HG03575 (cell line): ENCODE measurements at regions not wholly inside any gene's neighbourhood (a gene's known extent, or its start where the extent isn't known, plus 50 kb on each side); places are given as distances from the start of the nearest gene placed in this dataset.

Experiments
- ATAC-seq: cut with Tn5 transposase; IDR thresholded peaks from one replicate; pipeline ENCODE4 v1.9.1; 2021; ENCODE audit not compliant: unreplicated experiment, insufficient number of reproducible peaks, low FRiP score; ENCODE audit errors: extremely low read depth

DNA sequence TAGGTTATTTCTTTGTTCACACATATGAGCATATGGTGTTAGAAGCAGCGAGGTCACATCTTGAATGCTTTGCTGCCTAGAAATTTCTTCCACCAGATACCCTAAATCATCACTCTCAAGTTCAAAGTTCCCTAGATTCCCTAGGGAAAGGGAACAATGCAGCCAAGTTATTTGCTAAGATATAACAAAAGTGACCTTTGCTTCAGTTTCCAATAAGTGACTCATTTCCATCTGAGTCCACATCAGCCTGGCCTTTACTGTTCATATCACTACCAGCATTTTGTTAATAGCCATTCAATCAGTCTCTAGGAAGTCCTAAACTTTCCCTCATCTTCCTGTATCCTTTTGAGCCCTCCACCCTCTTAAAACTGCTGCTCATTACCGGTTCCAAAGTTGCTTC lies 1502.5 kb downstream of the KCNT2 start:
- no peak for ATAC-seq

GRCh38 chr1:195105281-195105680 lies 1503.0 kb downstream of the KCNT2 start:
- no peak for ATAC-seq

- no peak for ATAC-seq
These were observed 1510.9 kb downstream of the KCNT2 start for GRCh38 chr1:195097316-195097715.

DNA sequence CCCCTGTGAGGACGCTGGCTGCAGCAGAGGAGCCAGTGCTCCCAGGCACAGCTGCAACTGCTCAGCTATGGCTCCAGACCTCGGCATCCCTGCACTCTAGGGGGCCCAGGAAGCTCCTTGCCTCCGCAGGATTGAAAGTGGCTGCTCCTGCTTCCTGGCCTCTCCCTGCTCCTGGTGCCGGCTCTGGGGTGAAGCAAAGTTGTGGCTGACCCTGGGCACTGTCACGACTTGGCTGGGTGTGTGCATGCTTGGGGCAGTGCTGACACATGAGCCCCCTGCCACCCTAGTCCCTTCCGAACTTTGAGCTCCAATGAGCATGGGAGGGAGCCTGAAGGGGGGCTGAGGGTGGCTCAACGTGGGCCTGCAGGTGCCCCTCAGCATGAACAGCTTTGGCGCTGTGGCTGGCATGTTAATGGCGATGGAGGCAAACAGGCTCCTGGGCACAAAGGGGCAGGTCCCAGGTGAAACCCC lies 1512.2 kb downstream of the KCNT2 start:
- ATAC-seq, result no peak

DNA sequence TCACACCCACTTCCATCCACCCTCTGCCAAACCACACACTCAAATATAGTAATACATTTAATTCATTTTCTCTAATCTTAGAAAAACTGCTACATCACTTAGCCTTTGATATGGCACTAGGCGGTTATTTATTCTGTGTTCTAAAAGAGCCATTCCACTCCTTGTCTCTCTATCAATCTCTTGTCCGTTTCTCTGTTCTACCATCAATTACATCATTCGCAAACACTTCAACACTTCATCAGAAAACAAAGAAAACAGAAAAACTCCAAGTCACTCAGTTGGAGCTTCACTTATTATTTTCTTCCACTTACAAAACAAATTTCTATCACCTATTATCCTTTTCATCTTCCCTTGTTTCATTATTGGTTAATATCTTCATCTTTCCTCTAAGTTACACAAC lies 1523.0 kb downstream of the KCNT2 start:
- ATAC-seq, result no peak

DNA sequence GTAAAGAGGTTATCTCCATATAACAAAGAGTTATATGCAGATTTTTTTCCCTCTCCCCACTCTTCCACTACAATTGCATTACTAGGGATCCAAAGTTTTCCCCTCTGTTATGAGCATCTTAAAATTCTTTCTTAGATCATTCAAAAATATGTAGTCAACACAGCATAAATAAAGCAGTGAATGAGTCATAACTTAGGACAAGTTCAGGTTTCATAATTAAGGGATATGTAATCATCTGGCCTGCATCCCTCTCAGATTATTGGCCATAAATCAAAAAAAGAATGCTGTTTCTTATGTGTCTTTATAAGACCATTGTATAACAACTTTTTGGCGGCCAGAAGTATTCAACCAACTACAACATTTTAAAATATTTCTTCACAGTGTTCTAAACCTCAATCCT lies 1526.1 kb downstream of the KCNT2 start:
- no peak for ATAC-seq

DNA sequence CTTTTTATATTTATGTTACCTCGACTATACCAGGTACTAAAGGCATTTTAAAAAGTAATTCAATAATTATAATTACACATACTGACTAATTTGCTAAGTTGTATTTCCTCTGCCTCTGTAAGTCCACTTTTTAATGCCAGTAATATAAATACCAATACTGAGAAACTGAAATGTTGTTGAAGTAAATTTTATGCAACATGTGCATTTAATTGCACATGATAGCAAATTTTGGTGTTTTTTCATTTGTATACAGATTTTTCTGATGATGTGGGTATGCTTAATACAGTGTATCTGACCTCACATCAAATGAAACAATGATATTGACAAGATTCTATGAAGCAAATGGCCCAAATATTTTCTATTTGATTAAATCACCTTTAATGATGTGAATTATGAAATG lies 1531.6 kb downstream of the KCNT2 start:
- ATAC-seq, result no peak

GRCh38 chr1:195075973-195076372 lies 1532.3 kb downstream of the KCNT2 start:
- ATAC-seq, result no peak

- ATAC-seq, result no peak
These were observed 1536.8 kb downstream of the KCNT2 start for GRCh38 chr1:195071461-195071860.

- ATAC-seq, result no peak
These were observed 1542.8 kb downstream of the KCNT2 start for GRCh38 chr1:195065437-195065836.

- ATAC-seq, result no peak
These were observed 1543.9 kb downstream of the KCNT2 start for GRCh38 chr1:195064358-195064757.

GRCh38 chr1:195054217-195054687 lies 1554.0 kb downstream of the KCNT2 start:
- ATAC-seq, result no peak

- no peak for ATAC-seq
These were observed 1554.8 kb downstream of the KCNT2 start for GRCh38 chr1:195053478-195053877.

- ATAC-seq, result no peak
These were observed 1560.5 kb downstream of the KCNT2 start for GRCh38 chr1:195047772-195048171.

- no peak for ATAC-seq
These were observed 1563.2 kb downstream of the KCNT2 start for GRCh38 chr1:195045072-195045471.

GRCh38 chr1:195030793-195031192 lies 1577.4 kb downstream of the KCNT2 start:
- ATAC-seq, result no peak

DNA sequence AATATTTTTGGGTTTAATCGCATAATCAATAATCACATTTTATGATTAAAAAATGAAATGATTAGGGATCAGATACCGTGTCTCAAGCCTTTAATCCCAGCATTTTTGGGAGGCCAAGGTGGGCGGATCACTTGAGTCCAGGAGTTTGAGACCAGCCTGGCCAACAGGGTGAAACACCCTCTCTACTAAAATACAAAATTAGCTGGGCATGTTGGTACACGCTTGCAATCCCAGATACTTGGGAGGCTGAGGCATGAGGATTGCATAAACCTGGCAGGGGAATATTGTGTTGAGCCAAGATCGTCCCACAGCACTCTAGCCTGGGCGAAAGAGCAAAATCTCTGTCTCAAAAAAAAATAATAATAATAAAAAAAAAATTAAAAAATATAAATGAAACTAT lies 1581.4 kb downstream of the KCNT2 start:
- no peak for ATAC-seq

DNA sequence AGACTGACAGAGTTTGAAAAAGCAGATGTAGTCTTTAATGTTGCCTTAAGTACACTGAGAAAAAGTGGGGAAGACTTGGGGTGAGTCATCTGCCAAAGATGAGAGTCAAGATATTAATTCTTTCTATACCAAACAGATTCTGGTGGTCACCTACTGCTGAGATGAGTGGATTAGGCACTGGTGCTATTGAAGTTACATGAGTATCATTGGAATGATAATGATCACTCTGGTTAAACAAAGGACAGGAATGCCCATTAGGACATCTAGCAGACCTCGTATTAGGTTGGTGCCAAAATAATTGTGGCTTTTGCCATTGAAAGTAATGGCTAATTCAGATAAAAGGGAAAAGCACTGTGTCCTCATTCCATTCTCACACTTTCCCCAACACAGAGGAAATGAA lies 1588.9 kb downstream of the KCNT2 start:
- ATAC-seq, result no peak

DNA sequence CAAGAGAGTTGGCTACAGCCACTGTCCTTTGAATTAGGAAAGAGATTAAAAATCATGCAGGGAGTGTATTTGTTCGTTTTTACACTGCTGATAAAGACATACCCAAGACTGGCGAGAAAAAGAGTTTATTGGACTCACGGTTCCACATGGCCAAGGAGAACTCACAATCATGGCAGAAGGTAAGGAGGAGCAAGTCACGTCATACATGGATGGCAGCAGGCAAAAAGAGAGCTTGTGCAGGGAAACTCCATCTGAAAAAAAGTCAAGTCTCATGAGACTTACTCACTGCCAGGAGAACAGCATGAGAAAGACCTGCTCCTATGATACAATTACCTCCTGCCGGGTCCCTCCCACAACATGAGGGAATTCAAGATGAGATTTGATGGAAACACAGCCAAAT lies 1595.2 kb downstream of the KCNT2 start:
- ATAC-seq, result no peak

DNA sequence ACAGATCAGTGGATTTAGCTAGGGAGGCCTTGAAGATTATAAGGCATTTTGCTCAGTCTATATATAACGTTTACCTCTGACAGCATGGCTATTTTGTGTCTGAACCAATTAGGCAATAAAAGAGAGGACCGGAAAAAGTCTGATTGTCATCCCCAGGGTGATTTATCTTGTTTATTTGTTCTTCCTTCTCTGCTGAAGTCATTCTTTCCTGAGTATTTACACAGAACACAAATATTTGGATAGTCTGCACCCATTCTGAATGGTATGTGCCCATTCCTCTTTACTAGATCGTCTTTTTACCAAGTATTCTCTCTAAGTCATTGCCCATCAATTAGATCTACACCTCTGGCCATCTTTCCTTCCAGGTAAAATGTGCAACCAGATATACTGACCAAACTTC lies 1602.9 kb downstream of the KCNT2 start:
- ATAC-seq, result no peak

GRCh38 chr1:194990483-194990882 lies 1617.8 kb downstream of the KCNT2 start:
- no peak for ATAC-seq

DNA sequence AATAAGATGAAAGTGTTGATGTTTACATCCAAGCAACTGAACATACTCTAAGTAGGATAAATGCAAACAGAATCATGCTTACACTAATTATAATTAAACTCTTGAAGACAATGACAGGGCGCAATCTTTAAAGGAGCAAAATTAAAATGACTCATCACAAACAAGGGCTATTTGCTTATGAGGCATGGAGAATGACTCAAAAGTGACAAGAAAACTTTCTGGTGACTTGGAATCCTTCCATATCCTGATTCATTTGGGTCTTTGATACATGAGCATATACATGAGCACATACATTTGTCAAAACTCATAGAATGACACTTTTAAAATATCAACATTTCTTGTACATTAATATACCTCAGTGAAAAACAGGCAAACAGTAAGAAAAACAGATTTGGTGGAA lies 1632.3 kb downstream of the KCNT2 start:
- no peak for ATAC-seq
